HG03103 (cell line): ENCODE measurements at regions not wholly inside any gene's neighbourhood (a gene's known extent, or its start where the extent isn't known, plus 50 kb on each side); places are given as distances from the start of the nearest gene placed in this dataset.
"Not testable (repeated sequence)": the region's sequence is repeated elsewhere in the genome, so short reads cannot be mapped to it uniquely, and the experiment has no call there.

Source experiments
- ATAC-seq: cut with Tn5 transposase; IDR thresholded peaks from one replicate; pipeline ENCODE4 v1.9.1; 2021; ENCODE audit warnings: low read depth; ENCODE audit not compliant: unreplicated experiment

DNA sequence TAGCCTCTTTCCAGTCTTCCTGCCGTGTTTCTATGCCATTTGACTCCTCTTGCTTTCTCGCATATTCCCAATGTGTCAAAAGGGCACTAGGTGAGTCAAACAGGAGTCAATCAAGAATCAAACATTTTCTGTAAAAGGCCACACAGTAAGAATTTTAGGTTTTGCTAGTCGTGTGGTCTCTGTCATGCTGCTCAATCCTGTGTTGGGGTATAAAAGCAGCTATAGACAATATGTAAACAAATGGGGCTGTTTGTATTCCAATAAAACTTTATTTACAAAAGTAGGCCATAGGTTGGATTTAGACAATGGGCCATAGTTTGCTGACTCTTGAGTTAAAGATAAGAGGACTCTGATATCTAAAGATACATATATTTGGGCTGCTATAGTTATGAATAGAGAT lies 235.4 kb upstream of the BTBD3 start:
- ATAC-seq, result no peak

DNA sequence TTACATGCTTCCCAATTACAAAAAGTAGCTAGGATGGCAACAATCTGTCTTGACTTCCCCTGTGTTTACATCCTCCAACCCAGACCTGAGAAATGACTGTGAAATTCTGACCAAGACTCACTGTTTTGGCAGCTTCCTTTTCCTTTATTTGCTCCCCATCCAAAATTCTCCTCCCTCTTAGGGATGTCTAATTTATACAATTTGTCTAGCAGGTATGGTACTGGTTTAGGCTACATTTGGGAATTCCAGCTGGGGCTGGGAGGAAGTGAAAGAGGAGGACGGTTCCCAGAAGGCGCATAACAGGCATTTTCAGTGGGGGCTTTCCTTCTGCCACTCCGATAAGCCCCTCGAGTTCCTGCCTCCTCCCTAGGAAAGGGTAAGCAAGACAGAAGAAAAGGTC lies 231.5 kb upstream of the BTBD3 start:
- no peak for ATAC-seq

DNA sequence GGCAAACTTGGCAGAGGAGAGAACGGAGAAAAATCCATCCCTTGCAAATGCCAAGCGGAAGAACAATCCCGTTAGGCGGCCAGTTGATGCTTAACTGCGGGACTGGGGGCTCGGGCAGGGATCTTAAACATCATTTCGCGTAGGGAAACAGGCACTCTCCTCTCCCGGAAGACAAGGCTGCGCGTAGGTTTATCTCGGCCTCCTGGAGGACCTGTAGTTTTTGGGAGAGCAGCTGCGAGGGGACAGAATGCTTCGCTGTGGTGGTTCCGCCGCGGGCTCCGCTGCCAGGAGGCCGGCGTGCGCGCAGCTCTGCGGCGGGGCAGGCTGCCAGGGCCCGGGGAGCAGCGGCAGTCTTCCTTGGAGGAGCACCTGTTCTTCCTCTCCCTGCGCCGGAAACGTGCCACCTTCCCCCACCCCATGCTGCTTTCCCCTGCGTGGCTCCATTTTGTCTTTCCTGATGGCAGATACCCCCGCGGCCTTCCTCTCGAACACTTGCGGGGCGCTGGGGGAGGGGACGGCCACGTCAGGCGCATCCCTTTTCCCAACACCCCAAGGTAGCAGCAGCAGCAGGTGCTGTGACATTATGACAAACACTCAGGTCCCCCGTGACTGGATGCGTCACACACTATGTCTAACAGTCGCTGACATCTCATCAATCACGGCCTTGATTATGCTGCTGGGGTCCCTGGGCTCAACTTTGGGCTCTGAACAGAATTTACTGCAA lies 230.7 kb upstream of the BTBD3 start:
- no peak for ATAC-seq

DNA sequence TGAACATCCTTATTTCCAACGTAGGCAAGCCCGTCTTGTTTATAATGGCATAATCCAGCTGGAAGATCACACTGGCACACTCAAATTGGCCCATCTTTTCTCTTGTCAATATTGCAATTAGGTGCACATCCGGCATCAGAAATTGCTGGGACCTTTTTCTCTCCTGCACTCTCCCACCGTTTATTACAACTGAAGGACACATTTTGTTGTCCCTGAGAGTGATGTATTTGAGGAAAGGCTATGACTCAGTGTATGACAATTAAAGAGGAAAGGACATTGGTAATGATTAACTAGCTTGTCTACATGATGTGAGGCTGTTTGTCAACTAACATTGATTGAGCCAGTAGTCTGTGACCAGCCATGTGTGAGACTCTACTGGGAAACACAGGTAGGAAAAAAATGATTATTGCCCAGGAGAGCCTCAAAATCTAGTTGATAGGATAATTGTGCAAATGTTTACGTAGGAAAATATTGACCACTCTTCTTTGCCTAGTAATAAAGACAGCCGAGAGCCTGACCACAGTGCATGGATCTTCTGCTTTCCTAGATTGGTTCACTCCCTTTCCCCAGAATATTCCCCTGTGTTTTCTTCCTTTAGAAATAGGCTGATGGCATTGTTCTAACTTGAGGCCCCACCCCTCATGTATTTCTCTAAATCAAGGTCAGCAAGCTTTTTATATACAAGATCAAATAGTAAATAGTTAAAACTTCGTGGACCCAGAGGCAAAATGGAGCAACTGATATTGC lies 230.0 kb upstream of the BTBD3 start:
- ATAC-seq, result no peak

DNA sequence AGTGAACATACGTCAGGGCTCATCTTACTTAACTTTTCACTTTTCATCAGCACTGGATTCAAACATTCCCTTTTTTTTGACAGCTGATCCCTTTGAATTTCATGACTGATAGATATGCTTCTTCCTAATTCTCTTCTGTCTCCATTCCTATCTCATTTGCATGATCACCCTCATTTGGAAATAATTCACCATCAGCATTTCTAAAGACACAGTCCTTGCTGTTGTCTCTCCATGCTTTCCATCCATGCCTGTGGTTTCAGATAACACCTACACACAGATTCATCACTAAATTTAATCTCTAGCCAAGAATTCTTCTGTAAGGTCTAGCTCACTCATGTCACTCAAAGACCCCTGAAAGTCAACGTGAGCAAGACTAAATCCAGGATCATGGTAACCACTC lies 228.4 kb upstream of the BTBD3 start:
- ATAC-seq, result no peak

DNA sequence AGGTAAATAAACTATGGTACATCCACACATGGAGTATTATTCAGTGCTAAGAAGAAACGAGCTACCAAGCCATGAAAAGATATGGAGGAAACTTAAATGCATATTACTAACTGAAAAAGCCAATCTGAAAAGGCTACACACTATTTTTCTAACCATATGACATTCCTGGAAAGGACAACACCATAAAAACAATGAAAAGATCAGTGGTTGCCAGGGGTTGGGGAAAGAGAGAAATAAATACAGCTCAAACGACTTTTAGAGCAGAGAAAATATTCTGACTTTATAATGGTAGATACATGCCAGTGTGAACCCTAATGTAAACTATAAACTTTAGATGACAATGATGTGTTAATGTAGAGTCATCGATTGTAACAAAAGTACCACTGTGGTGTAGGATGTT lies 225.9 kb upstream of the BTBD3 start:
- ATAC-seq, result no peak

DNA sequence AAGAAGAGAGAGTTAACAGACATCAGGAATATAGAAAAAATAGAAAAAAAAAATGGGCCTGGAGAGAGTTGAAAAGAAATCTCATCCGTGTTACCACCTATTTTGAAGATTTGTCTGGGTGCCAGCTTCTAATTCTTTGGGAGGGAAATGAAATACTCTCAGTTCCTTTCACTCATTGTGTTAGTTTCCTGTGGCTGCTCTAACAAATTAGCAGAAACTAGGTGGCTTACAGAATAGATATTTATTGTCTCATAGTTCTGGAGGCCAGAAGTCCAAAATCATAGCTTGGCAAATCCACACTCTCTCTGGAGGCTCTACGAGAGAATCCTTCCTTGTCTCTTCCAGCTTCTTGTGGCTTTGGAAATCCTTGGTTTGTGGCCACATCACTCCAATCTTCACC lies 225.1 kb upstream of the BTBD3 start:
- no peak for ATAC-seq

DNA sequence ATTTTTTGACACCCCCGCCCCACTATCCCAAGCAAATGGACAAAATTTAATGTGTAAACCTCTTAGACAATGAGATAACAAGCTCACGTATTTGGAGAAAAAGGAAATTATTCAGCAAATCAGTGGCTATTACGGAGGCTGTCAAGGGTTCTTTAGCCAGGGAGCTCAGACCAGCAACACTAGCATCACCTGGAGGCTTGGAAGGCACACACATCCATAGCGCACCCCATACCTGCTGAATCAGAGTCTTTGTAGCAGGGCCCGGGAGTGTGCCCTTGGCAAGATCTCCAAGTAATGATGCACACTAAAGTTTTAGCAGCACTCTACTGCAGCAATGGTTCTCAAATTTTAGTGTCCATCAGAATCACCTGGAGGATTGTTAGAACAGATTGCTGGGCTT lies 223.2 kb upstream of the BTBD3 start:
- no peak for ATAC-seq

DNA sequence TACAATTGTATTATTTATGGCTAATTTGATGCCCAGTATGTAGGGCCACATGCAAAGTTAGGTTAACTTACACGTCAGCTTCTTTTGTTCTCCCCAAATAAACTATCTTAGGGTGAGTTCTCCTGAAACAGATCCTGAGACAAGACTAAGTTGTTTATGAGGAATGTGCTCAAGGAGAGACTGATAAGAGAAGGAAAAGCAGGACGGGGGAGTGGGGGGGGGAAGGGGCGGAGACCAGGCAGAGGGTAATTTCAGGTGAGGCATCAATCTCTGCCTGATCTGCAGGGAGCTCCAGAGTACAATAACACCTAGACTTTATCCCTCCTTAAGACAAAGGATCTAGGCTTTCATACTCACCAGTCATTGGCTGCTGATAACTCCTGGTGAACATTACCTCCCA lies 220.6 kb upstream of the BTBD3 start:
- no peak for ATAC-seq

DNA sequence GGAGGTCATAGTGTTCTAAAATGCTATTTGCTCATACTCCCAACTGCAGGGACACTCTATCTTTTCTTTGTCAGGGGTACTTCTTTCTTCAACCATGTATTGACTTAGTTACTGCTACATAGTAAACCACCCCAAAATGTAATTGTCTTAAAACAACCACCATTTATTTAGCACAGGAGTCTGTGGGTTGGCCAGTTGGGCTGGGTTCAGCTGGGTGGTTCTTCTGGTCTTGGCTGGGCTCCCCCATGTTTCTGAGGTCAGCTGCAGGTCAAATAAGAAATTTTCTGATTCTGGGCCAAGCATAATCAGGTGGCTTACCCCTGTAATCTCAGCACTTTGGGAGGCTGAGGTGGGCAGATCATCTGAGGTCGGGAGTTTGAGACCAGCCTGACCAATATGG lies 220.0 kb upstream of the BTBD3 start:
- no peak for ATAC-seq

DNA sequence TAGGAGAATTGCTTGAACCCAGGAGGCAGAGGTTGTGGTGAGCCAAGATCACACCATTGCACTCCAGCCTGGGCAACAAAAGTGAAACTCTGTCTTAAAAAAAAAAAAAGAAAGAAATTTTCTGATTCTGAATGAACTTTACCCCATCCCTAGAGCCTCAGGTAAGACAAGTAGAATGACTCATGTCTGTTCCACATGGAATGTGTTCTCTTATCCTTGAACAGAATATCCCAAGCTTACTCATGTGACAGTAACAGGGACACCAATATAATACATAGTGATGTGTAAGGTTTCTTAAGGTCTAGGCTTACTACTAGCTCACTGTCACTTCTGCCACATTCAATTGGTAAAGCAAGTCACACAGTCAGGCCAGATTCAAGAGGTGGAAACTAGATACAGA lies 219.6 kb upstream of the BTBD3 start:
- no peak for ATAC-seq

DNA sequence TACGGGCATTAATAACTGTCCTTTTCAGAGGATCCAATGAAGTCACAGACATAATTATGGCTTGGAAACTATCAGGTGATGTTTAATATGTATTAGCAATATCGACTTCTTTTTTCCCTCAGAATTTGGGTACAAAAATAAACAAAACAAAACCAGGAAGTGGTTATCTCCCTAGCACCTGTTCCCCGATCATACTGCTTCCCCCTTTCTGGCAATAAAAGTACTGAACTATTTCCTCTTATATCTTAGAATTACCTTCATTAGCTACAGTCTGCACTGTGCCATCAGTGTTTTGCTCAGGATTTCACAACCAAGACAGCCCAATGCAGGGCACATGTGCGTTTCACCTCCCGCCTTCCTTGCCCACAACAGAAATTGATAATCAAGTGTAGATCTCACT lies 216.9 kb upstream of the BTBD3 start:
- ATAC-seq, result no peak

DNA sequence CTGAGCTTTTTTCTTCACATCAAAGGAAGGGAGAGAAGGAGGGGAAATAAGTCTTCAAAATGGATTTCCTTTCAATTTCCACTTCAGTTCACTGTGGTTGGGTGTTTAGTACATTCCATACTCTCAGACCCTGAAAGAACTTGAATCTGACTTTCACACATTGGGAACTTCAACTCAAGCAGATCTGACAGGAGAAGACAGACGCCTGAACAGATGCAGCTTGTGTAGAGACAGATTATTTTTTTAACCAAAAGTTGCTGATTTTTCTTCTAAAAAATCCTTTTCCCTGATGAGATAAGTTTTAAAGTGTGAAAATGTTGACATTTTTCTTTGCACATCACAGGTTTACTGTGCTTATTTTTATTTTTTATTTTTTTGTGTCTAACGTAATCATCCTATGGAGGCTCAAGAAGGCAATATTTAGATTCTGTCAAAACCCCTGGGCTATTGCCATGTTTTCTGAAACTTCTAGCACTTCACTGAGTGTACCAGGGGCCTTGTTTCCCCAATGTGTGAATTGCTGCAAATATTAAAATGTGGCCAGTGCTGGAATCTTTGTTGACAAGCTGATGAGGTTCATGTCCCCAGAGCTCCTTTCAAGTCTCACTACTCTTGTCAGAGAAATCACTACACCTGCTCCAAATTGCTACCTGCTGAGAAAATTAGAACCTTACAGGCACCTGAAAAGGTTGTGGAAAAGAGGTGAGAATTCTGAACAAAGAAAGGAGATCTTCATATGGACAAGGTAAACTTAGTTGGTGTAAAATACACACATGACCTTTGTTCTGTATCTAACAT lies 214.8 kb upstream of the BTBD3 start:
- no peak for ATAC-seq

DNA sequence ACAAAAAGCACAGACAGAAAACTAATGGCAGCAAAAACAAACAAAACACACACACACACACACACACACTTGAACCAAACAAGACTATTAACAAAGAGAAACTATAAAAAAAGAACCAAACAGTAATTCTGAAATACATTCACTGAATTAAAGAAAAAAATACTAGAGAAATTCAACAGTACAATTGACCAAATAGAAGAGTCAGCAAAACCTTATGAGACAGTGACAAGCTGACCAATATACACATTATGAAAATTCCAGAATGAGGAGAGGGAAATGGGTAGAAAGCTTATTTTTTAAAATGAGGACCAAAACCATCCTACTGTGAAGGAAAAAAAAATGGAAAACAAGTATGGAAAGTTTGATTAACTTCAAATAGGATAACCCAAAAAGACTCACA lies 212.2 kb upstream of the BTBD3 start:
- no peak for ATAC-seq

DNA sequence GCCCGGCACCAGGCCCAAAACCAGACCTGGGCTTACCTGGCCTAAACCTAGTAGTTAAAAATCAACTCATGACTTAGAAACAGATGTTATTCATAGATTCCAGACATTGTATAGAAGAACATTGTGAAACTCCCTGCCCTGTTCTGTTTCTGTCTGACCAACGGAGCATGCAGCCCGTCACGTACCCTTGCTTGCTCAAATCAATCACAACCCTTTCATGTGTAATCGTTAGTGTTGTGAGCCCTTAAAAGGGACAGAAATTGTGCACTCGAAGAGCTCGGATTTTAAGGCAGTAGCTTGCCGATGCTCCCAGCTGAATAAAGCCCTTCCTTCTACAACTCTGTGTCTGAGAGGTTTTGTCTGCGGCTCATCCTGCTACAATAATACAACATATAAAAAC lies 209.5 kb upstream of the BTBD3 start:
- ATAC-seq, result not testable (repeated sequence)

DNA sequence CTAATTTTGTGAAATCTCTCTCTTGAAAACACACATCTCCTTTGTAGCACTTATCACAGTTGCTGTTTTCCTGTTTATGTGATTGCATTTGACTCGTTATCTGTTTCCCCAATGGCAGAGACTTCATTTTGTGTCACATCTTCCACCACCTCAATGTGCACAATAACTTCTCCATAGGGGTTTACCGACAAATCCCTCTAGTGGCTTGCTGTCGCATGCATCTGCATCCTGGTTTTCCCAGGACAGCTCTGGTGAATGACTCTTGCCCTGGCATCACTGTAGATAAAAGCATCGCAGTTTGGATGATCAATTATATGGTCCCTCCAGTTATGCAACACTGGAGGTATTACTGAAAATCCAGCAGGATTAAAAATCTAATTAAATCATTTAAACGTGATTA lies 206.5 kb upstream of the BTBD3 start:
- no peak for ATAC-seq

DNA sequence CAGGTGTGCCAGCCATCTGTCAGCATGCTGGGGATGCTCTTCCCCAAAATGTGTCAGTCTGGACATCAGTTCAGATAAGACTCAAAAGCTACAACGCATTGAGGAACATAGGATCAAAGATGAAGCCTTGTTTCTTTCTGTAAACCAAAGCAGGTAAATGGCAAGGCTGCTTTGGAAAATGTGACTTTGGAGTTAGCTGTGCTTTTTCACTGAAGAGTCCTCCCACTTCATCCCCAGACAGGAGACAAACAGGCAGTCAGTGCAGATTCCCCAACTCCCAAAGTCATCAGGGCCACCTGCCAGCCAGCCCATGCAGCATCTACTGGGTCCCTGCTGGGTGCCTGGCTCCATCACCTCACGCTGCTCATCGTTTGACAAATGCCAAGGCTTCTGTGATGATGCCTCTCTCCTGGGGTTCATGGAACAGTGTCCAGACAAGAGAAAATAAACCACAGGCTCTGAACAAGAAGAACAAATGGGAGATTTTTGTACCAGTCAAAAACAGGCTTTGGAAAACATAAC lies 205.0 kb upstream of the BTBD3 start:
- ATAC-seq, result no peak

DNA sequence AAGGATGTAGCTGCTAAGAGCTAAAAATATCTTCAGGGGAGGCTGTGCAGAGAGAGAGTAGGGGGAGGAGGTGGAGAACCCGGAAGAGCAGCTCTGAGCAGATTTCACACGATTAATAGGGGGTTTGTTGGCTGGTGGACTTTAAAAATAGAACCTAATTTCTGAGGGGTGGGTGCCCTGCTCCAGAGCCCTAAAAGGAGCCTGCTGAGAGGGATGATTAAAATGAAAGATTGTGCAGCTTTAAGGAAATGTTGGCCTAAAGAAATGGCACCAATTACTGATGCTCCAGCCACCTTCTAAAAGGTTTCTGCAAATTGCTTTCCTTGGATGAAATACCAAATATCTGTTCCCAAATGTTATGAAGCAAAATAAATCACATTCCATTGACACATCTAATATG lies 202.8 kb upstream of the BTBD3 start:
- ATAC-seq, result no peak

DNA sequence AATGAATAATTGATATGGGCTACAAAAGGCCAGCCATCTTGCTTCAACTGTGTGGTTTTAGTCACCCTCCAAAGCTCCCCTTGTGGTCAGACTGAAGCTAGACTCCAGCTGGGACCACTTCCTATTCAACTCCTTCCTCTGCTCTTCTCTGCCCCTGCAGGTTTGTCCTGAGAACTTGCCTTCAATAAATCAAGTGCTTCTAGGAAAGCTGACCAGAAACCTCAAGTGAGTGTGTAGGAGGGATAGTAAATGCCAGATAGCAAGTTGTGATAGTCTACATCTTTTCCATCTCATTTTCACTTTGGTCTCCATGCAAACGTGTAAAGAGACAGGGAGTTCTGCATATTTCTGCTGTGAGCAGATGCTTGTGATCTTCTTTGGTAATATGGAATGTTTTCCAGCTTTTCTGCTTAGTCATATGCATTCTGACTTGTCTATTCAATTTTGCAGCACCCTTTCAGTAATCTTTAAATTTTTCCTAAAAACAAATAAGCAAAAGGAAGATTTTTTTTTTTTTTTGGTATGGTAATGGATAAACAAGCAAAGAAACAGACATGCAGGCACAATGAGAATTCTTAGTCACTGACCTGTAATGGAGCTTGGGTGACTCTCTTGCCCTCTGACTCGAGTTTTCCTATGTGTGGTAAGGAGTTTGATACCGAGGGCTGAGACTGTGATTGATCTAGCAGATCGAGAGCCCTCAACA lies 201.3 kb upstream of the BTBD3 start:
- ATAC-seq, result no peak

DNA sequence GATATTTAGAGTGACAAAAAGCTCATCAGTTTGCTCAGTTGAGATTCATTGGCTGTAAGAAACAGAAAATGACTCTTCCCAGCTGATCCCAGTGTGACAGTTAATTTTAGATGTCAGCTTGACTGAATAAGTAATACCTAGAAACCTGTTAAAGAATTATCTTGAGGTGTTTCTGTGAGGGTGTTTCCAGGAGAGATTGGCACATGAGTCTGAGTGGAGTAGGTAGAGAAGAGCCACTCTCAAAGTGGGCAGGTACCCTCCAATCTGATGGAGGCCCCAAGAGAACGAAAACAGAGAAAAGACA lies 200.8 kb upstream of the BTBD3 start:
- ATAC-seq, result no peak

DNA sequence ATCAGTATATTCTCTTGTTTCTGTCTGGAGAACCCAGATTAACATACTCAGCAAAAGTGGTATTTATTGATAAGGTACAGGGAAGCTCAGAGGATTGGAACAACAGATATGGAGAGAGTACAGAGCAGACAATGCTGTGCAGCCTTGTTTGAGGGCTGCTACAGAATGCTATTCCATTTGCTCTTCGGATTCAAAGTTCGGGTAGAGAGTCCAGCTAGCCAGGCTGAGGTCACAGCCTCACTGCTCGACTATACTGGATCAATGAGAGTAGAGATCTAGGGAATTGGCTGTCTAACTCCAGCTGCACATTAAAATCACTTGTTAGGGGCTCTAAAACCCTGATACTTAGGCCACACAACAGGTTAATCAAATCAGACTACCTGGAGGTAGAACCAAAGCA lies 200.1 kb upstream of the BTBD3 start:
- ATAC-seq, result no peak
